OCI-LY7 (cell line): ENCODE measurements at regions not wholly inside any gene's neighbourhood (a gene's known extent, or its start where the extent isn't known, plus 50 kb on each side); places are given as distances from the start of the nearest gene placed in this dataset.
"Not testable (repeated sequence)": the region's sequence is repeated elsewhere in the genome, so short reads cannot be mapped to it uniquely, and the experiment has no call there.

Source experiments
- BruUV-seq: library from RNA; stranded (reverse); fragments of 400-500 nt; replicated peaks from 2 replicates; lab custom pipeline; 2021; lab: Mats Ljungman, UMichigan
- CTCF ChIA-PET: fragments of 300-600 bp; sonication (Branson Sonifier 250); formaldehyde crosslinking; loops from one replicate; lab custom pipeline; 2022; ENCODE audit warnings: antibody characterized with exemption; ENCODE audit not compliant: unreplicated experiment; lab: Charles Lee
- POLR2A ChIA-PET: fragments of 300-600 bp; sonication (Branson Sonifier 250); formaldehyde crosslinking; loops from one replicate; lab custom pipeline; 2022; ENCODE audit warnings: antibody characterized with exemption; lab: Charles Lee
- DNase-seq: peaks from one replicate; pipeline ENCODE4 v3.0.0-alpha.2; 2015; ENCODE audit warnings: low spot score
- H2AFZ ChIP-seq: fragments of 200-600 bp; sonication (generic), shearing (Covaris generic); 2 replicates; pipeline ENCODE4 v1.6.1; 2014; ENCODE audit warnings: mild to moderate bottlenecking, antibody characterized with exemption, low read length, moderate library complexity
- H3K27ac ChIP-seq: fragments of 200-600 bp; sonication (generic); 2 replicates; pipeline ENCODE4 v1.5.1; 2014; ENCODE audit warnings: mixed run types, low read depth, mild to moderate bottlenecking, moderate library complexity, low read length, inconsistent platforms; ENCODE audit not compliant: poor library complexity, severe bottlenecking
- H3K36me3 ChIP-seq: fragments of 200-600 bp; sonication (generic); 2 replicates; pipeline ENCODE4 v1.6.1; 2014; ENCODE audit warnings: mild to moderate bottlenecking, antibody characterized with exemption, low read length, moderate library complexity, mixed read lengths; ENCODE audit not compliant: insufficient read depth
- H3K4me1 ChIP-seq: fragments of 200-600 bp; sonication (generic); 2 replicates; pipeline ENCODE4 v1.5.1; 2014; ENCODE audit warnings: mild to moderate bottlenecking, low read length; ENCODE audit not compliant: insufficient read depth, poor library complexity, severe bottlenecking
- H3K4me2 ChIP-seq: fragments of 200-600 bp; sonication (generic); 2 replicates; pipeline ENCODE4 v1.6.1; 2014; ENCODE audit warnings: mild to moderate bottlenecking, low read length
- H3K4me3 ChIP-seq: fragments of 200-600 bp; sonication (generic); 2 replicates; pipeline ENCODE4 v1.5.1; 2014; ENCODE audit warnings: mild to moderate bottlenecking, low read depth, low read length; ENCODE audit not compliant: poor library complexity, severe bottlenecking
- H3K79me2 ChIP-seq: fragments of 200-600 bp; sonication (generic); 2 replicates; pipeline ENCODE4 v1.6.1; 2016; ENCODE audit warnings: low read depth, mild to moderate bottlenecking, low read length, moderate library complexity, mixed read lengths; ENCODE audit not compliant: insufficient read depth
- H3K9me2 ChIP-seq: fragments of 200-600 bp; sonication (generic); 2 replicates; pipeline ENCODE4 v1.6.1; 2016; ENCODE audit warnings: mild to moderate bottlenecking, low read length, mixed read lengths; ENCODE audit not compliant: insufficient read depth
- H3K9me3 ChIP-seq: fragments of 200-600 bp; sonication (generic); 2 replicates; pipeline ENCODE4 v1.6.1; 2014; ENCODE audit warnings: mild to moderate bottlenecking, mixed run types, low read length, mixed read lengths
- H4K20me1 ChIP-seq: fragments of 200-600 bp; sonication (generic); 2 replicates; pipeline ENCODE4 v1.6.1; 2014; ENCODE audit warnings: mild to moderate bottlenecking, antibody characterized with exemption, low read length, moderate library complexity, mixed read lengths; ENCODE audit not compliant: insufficient read depth
- EZH2phosphoT487 ChIP-seq: fragments of 200-600 bp; sonication (generic); IDR thresholded peaks from 2 replicates; pipeline ENCODE4 v1.6.1; 2018; ENCODE audit warnings: low read depth, borderline replicate concordance, mild to moderate bottlenecking, mixed run types, antibody characterized with exemption, low read length, moderate library complexity, mixed read lengths
- intact Hi-C: fragments of 100-400 bp; cut with micrococcal nuclease; formaldehyde crosslinking; loops from one replicate; pipeline ENCODE4 v1.10.0; 2022; ENCODE audit not compliant: unreplicated experiment
- TF ChIP-seq, protein P1 (sequence below): fragments of 200-600 bp; sonication (generic); conservative IDR thresholded peaks from 2 replicates; pipeline ENCODE4 v1.5.1; 2014; ENCODE audit warnings: mild to moderate bottlenecking, antibody characterized with exemption, low read length, moderate library complexity, mixed read lengths

- no TSS peak for BruUV-seq
- no peak overlapping the region for H3K4me3 ChIP-seq
- no peaks in the 10 kb centered on the region for H3K79me2 ChIP-seq
- DNase-seq = no peak
- no peak overlapping the region for H3K4me2 ChIP-seq
- H3K4me1 ChIP-seq = no peaks in the 10 kb centered on the region
- H4K20me1 ChIP-seq = no peaks in the 10 kb centered on the region
- TF ChIP-seq, protein P1, sequence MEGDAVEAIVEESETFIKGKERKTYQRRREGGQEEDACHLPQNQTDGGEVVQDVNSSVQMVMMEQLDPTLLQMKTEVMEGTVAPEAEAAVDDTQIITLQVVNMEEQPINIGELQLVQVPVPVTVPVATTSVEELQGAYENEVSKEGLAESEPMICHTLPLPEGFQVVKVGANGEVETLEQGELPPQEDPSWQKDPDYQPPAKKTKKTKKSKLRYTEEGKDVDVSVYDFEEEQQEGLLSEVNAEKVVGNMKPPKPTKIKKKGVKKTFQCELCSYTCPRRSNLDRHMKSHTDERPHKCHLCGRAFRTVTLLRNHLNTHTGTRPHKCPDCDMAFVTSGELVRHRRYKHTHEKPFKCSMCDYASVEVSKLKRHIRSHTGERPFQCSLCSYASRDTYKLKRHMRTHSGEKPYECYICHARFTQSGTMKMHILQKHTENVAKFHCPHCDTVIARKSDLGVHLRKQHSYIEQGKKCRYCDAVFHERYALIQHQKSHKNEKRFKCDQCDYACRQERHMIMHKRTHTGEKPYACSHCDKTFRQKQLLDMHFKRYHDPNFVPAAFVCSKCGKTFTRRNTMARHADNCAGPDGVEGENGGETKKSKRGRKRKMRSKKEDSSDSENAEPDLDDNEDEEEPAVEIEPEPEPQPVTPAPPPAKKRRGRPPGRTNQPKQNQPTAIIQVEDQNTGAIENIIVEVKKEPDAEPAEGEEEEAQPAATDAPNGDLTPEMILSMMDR = no peak
- no peak for TF ChIP-seq EZH2phosphoT487
- H2AFZ ChIP-seq = no peak overlapping the region
- intact Hi-C loops = no loop called here
- no peak overlapping the region for H3K27ac ChIP-seq
- no peaks in the 10 kb centered on the region for H3K9me2 ChIP-seq
- CTCF ChIA-PET = no interaction called here
- no peaks in the 10 kb centered on the region for H3K36me3 ChIP-seq
- POLR2A ChIA-PET = interaction anchor here (0.6 kb wide), 1 partner anchor 399 kb away, joined by 3 read pairs; no protein-coding TSS in a partner anchor
- H3K9me3 ChIP-seq = no peaks in the 10 kb centered on the region
Measured at GRCh38 chr7:114140561-114140960, 221.8 kb upstream of the PPP1R3A start.

GRCh38 chr7:114139690-114140089 lies 220.9 kb upstream of the PPP1R3A start:
- H2AFZ ChIP-seq, H3K4me2 ChIP-seq, BruUV-seq, CTCF ChIA-PET, H3K9me2 ChIP-seq, H4K20me1 ChIP-seq, H3K79me2 ChIP-seq, DNase-seq, intact Hi-C loops, H3K9me3 ChIP-seq, H3K36me3 ChIP-seq, H3K4me3 ChIP-seq, H3K4me1 ChIP-seq, H3K27ac ChIP-seq, POLR2A ChIA-PET: not testable (repeated sequence)

DNA sequence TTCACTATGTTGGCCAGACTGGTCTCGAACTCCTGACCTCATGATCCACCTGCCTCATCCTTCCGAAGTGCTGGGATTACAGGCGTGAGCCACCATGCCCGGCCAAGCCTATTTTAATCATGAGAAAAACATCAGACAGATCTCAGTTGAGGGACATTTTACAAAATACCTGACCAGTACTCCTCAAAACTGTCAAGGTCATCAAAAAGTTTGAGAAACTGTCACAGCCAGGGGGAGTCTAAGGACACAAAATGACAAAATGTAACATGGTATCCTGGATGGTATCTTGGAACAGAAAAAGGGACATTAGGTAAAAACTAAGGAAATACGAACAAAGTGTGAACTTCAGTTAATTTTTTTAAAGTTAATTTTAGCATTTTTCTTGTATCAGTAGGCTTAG lies 219.8 kb upstream of the PPP1R3A start:
- no peak overlapping the region for H2AFZ ChIP-seq
- ChIA-PET POLR2A (interaction anchor here (0.5 kb wide), 1 partner anchor 90 kb away, joined by 3 read pairs; no protein-coding TSS in a partner anchor), CTCF (no interaction called here)
- no peak overlapping the region for H3K4me2 ChIP-seq
- H4K20me1 ChIP-seq = no peaks in the 10 kb centered on the region
- BruUV-seq = no TSS peak
- no peaks in the 10 kb centered on the region for H3K9me2 ChIP-seq
- no peaks in the 10 kb centered on the region for H3K4me1 ChIP-seq
- no peak for TF ChIP-seq EZH2phosphoT487
- TF ChIP-seq, protein P1 = no peak
- no peaks in the 10 kb centered on the region for H3K9me3 ChIP-seq
- no peak for DNase-seq
- no peak overlapping the region for H3K4me3 ChIP-seq
- no peak overlapping the region for H3K27ac ChIP-seq
- intact Hi-C loops = no loop called here
- no peaks in the 10 kb centered on the region for H3K36me3 ChIP-seq
- no peaks in the 10 kb centered on the region for H3K79me2 ChIP-seq
